Bronchial epithelial cell (primary cell): ENCODE measurements at regions not wholly inside any gene's neighbourhood (a gene's known extent, or its start where the extent isn't known, plus 50 kb on each side); places are given as distances from the start of the nearest gene placed in this dataset.

Experiments
- DNase-seq: peaks from one replicate; pipeline ENCODE4 v3.0.0-alpha.2; 2010; ENCODE audit warnings: low read depth
- FAIRE-seq: peaks from 2 replicates; lab custom pipeline; 2011; peaks lifted over from hg19 to GRCh38; lab: Jason Lieb, UNC
- H3K27me3 ChIP-seq: 2 replicates; pipeline ENCODE4 v1.5.1; 2011; ENCODE audit warnings: low read length; ENCODE audit not compliant: control insufficient read depth, insufficient read depth
- H3K36me3 ChIP-seq: 2 replicates; pipeline ENCODE4 v1.5.1; 2011; ENCODE audit warnings: low read length; ENCODE audit not compliant: control insufficient read depth, insufficient read depth
- H3K4me3 ChIP-seq: 2 replicates; pipeline ENCODE4 v1.5.1; 2011; ENCODE audit warnings: mild to moderate bottlenecking, low read depth, low read length, control low read depth
- TF ChIP-seq, protein P1 (sequence below): IDR thresholded peaks from 2 replicates; pipeline ENCODE4 v1.5.1; 2011; ENCODE audit warnings: mild to moderate bottlenecking, moderate library complexity, low read length, control low read depth, inconsistent platforms; ENCODE audit not compliant: insufficient read depth, severe bottlenecking

- DNase-seq = no peak
- Histone ChIP-seq H3K36me3 (no peaks in the 10 kb centered on the region), H3K27me3 (no peaks in the 10 kb centered on the region), H3K4me3 (no peak overlapping the region)
- TF ChIP-seq, protein P1, sequence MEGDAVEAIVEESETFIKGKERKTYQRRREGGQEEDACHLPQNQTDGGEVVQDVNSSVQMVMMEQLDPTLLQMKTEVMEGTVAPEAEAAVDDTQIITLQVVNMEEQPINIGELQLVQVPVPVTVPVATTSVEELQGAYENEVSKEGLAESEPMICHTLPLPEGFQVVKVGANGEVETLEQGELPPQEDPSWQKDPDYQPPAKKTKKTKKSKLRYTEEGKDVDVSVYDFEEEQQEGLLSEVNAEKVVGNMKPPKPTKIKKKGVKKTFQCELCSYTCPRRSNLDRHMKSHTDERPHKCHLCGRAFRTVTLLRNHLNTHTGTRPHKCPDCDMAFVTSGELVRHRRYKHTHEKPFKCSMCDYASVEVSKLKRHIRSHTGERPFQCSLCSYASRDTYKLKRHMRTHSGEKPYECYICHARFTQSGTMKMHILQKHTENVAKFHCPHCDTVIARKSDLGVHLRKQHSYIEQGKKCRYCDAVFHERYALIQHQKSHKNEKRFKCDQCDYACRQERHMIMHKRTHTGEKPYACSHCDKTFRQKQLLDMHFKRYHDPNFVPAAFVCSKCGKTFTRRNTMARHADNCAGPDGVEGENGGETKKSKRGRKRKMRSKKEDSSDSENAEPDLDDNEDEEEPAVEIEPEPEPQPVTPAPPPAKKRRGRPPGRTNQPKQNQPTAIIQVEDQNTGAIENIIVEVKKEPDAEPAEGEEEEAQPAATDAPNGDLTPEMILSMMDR = no peak
- no peak for FAIRE-seq
These were observed 207.0 kb upstream of the CCDC68 start for GRCh38 chr18:55166260-55166598.

DNA sequence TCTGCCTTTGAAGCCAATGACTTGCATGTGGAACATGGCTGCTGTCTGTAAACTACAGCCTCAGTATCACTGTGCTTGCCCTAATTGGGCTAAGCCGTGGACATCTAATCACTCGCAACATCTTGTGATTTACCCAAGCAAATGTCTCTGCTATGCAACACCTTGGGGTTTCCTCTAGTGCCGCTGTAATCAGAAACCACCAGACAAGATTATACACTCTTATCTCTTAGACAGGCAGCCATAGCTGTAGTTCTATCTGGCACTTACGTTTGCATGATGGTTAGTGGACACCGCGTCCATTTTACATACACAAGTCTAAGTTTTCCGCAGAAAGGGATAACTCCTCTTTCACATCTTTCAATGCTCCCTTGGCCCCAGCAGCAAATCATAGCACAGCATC is 204.3 kb upstream of the CCDC68 start:
- FAIRE-seq (no peak), DNase-seq (no peak)
- no peak overlapping the region for H3K4me3 ChIP-seq
- no peaks in the 10 kb centered on the region for H3K27me3 ChIP-seq
- no peaks in the 10 kb centered on the region for H3K36me3 ChIP-seq
- TF ChIP-seq, protein P1 = no peak

- FAIRE-seq = peak; percentile 7
- Histone ChIP-seq H3K36me3 (no peaks in the 10 kb centered on the region), H3K27me3 (no peaks in the 10 kb centered on the region), H3K4me3 (no peak overlapping the region)
- TF ChIP-seq, protein P1 = no peak
- no peak for DNase-seq
These were observed 202.7 kb upstream of the CCDC68 start for GRCh38 chr18:55161916-55162315.

GRCh38 chr18:55159027-55159426 is 199.8 kb upstream of the CCDC68 start:
- DNase-seq = no peak
- TF ChIP-seq, protein P1 = no peak
- H3K4me3 ChIP-seq = no peak overlapping the region
- no peaks in the 10 kb centered on the region for H3K36me3 ChIP-seq
- no peaks in the 10 kb centered on the region for H3K27me3 ChIP-seq
- no peak for FAIRE-seq

GRCh38 chr18:55158570-55158969 is 199.3 kb upstream of the CCDC68 start:
- Histone ChIP-seq H3K27me3 (no peaks in the 10 kb centered on the region), H3K4me3 (no peak overlapping the region), H3K36me3 (no peaks in the 10 kb centered on the region)
- no peak for FAIRE-seq
- TF ChIP-seq, protein P1 = no peak
- no peak for DNase-seq

- H3K27me3 ChIP-seq = no peaks in the 10 kb centered on the region
- TF ChIP-seq, protein P1 = no peak
- FAIRE-seq (no peak), DNase-seq (peak; percentile 26)
- H3K4me3 ChIP-seq = no peak overlapping the region
- no peaks in the 10 kb centered on the region for H3K36me3 ChIP-seq
These were observed 194.1 kb upstream of the CCDC68 start for GRCh38 chr18:55153346-55153745.
